Body of pancreas (tissue), 4 donors: ENCODE measurements at regions not wholly inside any gene's neighbourhood (a gene's known extent, or its start where the extent isn't known, plus 50 kb on each side); places are given as distances from the start of the nearest gene placed in this dataset.

ENCODE experiments used
- CTCF ChIP-seq, 7 experiments: fragments of 450-650 bp in 4 of 7; fragments of 200-600 bp in 3 of 7; sonication (generic) in 3 of 7; IDR thresholded peaks; one replicate each; pipeline ENCODE4 v1.5.1; 2016 to 2019; ENCODE audit warnings: antibody characterized with exemption in 7 of 7
- POLR2A ChIP-seq, 3 donors: fragments of 450-650 bp; IDR thresholded peaks; one replicate each; pipeline ENCODE4 v1.6.1; 2016; ENCODE audit warnings: antibody characterized with exemption in 3 of 3, mild to moderate bottlenecking in 2 of 3

- TF ChIP-seq CTCF (IDR thresholded peaks at IDR 0.05) = no peak
- TF ChIP-seq POLR2A (IDR thresholded peaks at IDR 0.05) = no peak
Observed at GRCh38 chr5:38680094-38680825, 123.8 kb upstream of the LIFR start.
